ENCODE measurements at regions not wholly inside any gene's neighbourhood (a gene's known extent, or its start where the extent isn't known, plus 50 kb on each side); places are given as distances from the start of the nearest gene placed in this dataset.

GRCh38 chr16:59351305-59351903, 617.3 kb upstream of the GOT2 start:
- Histone ChIP-seq H3K4me3 (no peak overlapping the region), H3K9me3 (replicated peaks; ENCODE audit: control insufficient read depth, insufficient read depth, low read length) (no peaks in the 10 kb centered on the region), H3K36me3 (ENCODE audit: control insufficient read depth in 2 of 2, insufficient read depth in 2 of 2, low read length in 1 of 2) (no peaks in the 10 kb centered on the region), H2AFZ (ENCODE audit: control insufficient read depth, low read depth, low read length) (no peak overlapping the region), H3K9ac (ENCODE audit: control insufficient read depth, insufficient read depth, low read length) (no peak overlapping the region), H3K4me1 (ENCODE audit: control insufficient read depth, insufficient read depth, low read length) (no peaks in the 10 kb centered on the region), H3K27me3 (replicated peaks in 1 of 2; ENCODE audit: control insufficient read depth in 2 of 2, insufficient read depth in 2 of 2, low read length in 1 of 2) (no peaks in the 10 kb centered on the region), H3K27ac (ENCODE audit: control insufficient read depth, insufficient read depth) (no peak overlapping the region), H3K4me2 (ENCODE audit: control insufficient read depth, insufficient read depth) (no peak overlapping the region), H4K20me1 (ENCODE audit: control insufficient read depth, insufficient read depth) (no peaks in the 10 kb centered on the region), H3K79me2 (ENCODE audit: control insufficient read depth, insufficient read depth, low read length) (no peaks in the 10 kb centered on the region)
- BruUV-seq (replicated peaks): no TSS peak
- 19% methylated on average over 6 of the region's 6 CpGs for WGBS (ENCODE audit: insufficient coverage, insufficient replicate concordance, low lambda C conversion rate, missing lambda C conversion rate)
- intact Hi-C loops (cut with micrococcal nuclease; ENCODE audit: unreplicated experiment): no loop called here
- POLR2A ChIA-PET: no interaction called here
- SMC1A ChIA-PET (ENCODE audit: uncharacterized antibody, unreplicated experiment): no interaction called here
- in situ Hi-C loops (cut with MboI): no loop called here
- RAD21 ChIA-PET (ENCODE audit: unreplicated experiment): no interaction called here
- no peak for ATAC-seq
- DNase-seq (ENCODE audit: low read depth, low spot score): no peak
- CTCF ChIA-PET: interaction anchor here (0.6 kb wide), 1 partner anchor 123 kb away, joined by 3 read pairs; no protein-coding TSS in a partner anchor
- FAIRE-seq: no peak
- TF ChIP-seq SMAD5 (IDR thresholded peaks at IDR 0.05; ENCODE audit: low read depth) (no peak), LARP7 (IDR thresholded peaks at IDR 0.05) (no peak), YY1 (IDR thresholded peaks at IDR 0.05; ENCODE audit: low read depth, low read length) (no peak), TCF12 (IDR thresholded peaks at IDR 0.05; ENCODE audit: low read depth, low read length) (no peak), ZNF592 (IDR thresholded peaks at IDR 0.05) (no peak), STAT1 (conservative IDR thresholded peaks at IDR 0.05) (no peak), JUNB (IDR thresholded peaks at IDR 0.05) (no peak), ZSCAN29 (IDR thresholded peaks at IDR 0.05) (no peak), SIX5 (IDR thresholded peaks at IDR 0.05; ENCODE audit: low read depth, low read length, severe bottlenecking) (no peak), SREBF2 (IDR thresholded peaks at IDR 0.05; ENCODE audit: low read length) (no peak), KLF5 (IDR thresholded peaks at IDR 0.05; ENCODE audit: partially characterized antibody) (no peak), NFYA (IDR thresholded peaks at IDR 0.05; ENCODE audit: borderline replicate concordance, low read depth, low read length) (no peak), TCF7 (IDR thresholded peaks at IDR 0.05; ENCODE audit: borderline replicate concordance) (no peak), MEF2A (IDR thresholded peaks at IDR 0.05; ENCODE audit: insufficient read depth, low read depth, low read length) (no peak), SMAD1 (IDR thresholded peaks at IDR 0.05; ENCODE audit: low read depth, partially characterized antibody) (no peak), ZNF687 (IDR thresholded peaks at IDR 0.05) (no peak)
- TF ChIP-seq, protein P1, sequence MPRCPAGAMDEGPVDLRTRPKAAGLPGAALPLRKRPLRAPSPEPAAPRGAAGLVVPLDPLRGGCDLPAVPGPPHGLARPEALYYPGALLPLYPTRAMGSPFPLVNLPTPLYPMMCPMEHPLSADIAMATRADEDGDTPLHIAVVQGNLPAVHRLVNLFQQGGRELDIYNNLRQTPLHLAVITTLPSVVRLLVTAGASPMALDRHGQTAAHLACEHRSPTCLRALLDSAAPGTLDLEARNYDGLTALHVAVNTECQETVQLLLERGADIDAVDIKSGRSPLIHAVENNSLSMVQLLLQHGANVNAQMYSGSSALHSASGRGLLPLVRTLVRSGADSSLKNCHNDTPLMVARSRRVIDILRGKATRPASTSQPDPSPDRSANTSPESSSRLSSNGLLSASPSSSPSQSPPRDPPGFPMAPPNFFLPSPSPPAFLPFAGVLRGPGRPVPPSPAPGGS (IDR thresholded peaks at IDR 0.05; ENCODE audit: borderline replicate concordance, insufficient read depth, low read depth, low read length, poor library complexity, severe bottlenecking): no peak
